ENCODE measurements at regions not wholly inside any gene's neighbourhood (a gene's known extent, or its start where the extent isn't known, plus 50 kb on each side); places are given as distances from the start of the nearest gene placed in this dataset.

DNA sequence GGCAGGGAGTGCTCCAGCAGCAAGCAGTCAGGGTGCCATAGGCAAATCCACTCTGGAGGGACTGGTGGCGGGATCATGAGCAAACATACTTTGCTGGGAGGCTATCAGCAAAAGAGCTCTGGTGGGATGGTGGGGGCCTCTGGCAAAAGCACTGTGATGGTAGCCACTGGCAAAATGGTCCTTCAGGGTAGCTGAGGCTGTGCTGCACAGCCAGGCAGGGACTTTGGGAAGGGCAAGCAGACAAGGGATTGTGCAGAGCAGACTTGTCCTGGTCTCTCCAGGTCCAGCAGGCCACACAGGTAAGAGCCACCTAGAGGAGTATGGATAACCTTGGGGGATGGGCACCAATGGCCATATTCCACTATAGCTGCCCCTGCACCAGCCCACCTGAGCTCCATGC lies 129.4 kb upstream of the OTOS start:
- intact Hi-C loops (cut with DNase I) = no loop called here
- no peak for ATAC-seq

DNA sequence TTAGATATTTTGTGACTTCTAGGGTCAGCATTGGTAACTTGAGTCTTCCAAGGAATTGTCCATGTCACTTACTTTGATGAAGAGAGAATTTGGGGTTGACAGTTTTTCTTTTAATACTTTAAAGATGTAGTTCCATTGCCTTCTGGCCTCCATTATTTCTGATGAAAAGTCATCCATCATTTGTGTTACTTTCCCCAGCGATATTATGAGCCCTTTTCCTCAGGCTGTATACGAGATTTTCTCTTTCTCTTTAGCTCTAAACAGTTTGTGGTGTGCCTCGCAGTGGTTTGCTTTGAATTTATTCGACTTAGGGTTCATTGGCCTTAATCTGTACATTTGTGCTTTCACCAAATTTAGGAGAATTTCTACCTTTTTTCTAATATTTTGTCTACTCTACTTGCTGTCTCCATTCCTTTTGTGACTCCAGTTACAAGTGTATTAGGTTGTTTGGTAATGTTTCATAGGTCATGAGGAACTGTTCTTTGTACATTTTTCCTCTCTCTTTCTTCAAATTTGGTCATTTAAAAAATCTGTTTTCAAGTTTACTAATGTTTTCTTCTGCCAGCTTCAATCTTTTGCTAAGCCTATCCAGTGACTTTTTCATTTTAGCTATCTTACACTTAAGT lies 131.4 kb upstream of the OTOS start:
- H3K9me3 ChIP-seq = peaks cover 7% of the 10 kb centered on the region
- ATAC-seq (no peak), DNase-seq (no peak)
- H3K36me3 ChIP-seq (ENCODE audit: insufficient read depth in 1 of 2, low read depth in 1 of 2) = no peaks in the 10 kb centered on the region
- intact Hi-C loops (cut with DNase I) = no loop called here
- TF ChIP-seq, protein P1, sequence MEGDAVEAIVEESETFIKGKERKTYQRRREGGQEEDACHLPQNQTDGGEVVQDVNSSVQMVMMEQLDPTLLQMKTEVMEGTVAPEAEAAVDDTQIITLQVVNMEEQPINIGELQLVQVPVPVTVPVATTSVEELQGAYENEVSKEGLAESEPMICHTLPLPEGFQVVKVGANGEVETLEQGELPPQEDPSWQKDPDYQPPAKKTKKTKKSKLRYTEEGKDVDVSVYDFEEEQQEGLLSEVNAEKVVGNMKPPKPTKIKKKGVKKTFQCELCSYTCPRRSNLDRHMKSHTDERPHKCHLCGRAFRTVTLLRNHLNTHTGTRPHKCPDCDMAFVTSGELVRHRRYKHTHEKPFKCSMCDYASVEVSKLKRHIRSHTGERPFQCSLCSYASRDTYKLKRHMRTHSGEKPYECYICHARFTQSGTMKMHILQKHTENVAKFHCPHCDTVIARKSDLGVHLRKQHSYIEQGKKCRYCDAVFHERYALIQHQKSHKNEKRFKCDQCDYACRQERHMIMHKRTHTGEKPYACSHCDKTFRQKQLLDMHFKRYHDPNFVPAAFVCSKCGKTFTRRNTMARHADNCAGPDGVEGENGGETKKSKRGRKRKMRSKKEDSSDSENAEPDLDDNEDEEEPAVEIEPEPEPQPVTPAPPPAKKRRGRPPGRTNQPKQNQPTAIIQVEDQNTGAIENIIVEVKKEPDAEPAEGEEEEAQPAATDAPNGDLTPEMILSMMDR (IDR thresholded peaks at IDR 0.05) = no peak
- H3K27me3 ChIP-seq (ENCODE audit: insufficient read depth in 3 of 3, low read length in 2 of 3) = no peaks in the 10 kb centered on the region
- H3K4me1 ChIP-seq = no peaks in the 10 kb centered on the region
- no peak overlapping the region for H3K4me3 ChIP-seq
- H3K27ac ChIP-seq = no peak overlapping the region
- WGBS, 3 donors = 77 to 80% (median 77%) methylated on average over 4 of the region's 4 CpGs

More for the DNA sequence above, 129.4 kb upstream of the OTOS start:
- TF ChIP-seq, protein P1 (IDR thresholded peaks at IDR 0.05) = no peak
- Histone ChIP-seq H3K9me3 (peaks cover 7% of the 10 kb centered on the region), H3K36me3 (ENCODE audit: insufficient read depth in 1 of 2, low read depth in 1 of 2) (no peaks in the 10 kb centered on the region), H3K4me1 (no peaks in the 10 kb centered on the region), H3K27ac (no peak overlapping the region), H3K27me3 (ENCODE audit: insufficient read depth in 3 of 3, low read length in 2 of 3) (no peaks in the 10 kb centered on the region), H3K4me3 (no peak overlapping the region)
- 92 to 100% (median 100%) methylated on average over 1 of the region's 1 CpG for WGBS, 3 donors
- DNase-seq = no peak

DNA sequence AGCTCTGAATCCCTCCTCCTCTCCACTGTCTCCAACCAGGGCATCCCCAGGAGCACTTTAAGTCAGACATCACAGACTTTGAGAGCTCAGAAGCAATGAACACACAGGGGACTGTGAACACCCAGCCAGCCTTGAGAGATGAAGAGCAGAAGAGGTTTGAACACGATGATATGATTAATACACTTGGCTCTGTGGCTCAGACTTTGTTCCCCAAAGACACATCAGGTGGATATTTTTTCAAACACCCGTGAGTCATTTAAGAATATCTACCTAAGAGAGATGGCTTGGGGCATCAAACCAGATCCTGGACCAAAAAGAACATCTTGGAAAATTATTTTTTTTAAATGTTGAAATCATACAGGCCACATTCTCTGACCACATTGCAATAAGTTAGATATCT lies 134.9 kb upstream of the OTOS start:
- DNase-seq (no peak), ATAC-seq (no peak)
- TF ChIP-seq, protein P1 (IDR thresholded peaks at IDR 0.05) = no peak
- Histone ChIP-seq H3K36me3 (ENCODE audit: insufficient read depth in 1 of 2, low read depth in 1 of 2) (no peaks in the 10 kb centered on the region), H3K27me3 (ENCODE audit: insufficient read depth in 3 of 3, low read length in 2 of 3) (no peaks in the 10 kb centered on the region), H3K4me3 (no peak overlapping the region), H3K9me3 (peaks cover 7% of the 10 kb centered on the region), H3K4me1 (peaks cover 10% of the 10 kb centered on the region), H3K27ac (no peak overlapping the region)
- WGBS, 3 donors = 52 to 66% (median 62%) methylated on average over 2 of the region's 2 CpGs
- intact Hi-C loops (cut with DNase I) = no loop called here

DNA sequence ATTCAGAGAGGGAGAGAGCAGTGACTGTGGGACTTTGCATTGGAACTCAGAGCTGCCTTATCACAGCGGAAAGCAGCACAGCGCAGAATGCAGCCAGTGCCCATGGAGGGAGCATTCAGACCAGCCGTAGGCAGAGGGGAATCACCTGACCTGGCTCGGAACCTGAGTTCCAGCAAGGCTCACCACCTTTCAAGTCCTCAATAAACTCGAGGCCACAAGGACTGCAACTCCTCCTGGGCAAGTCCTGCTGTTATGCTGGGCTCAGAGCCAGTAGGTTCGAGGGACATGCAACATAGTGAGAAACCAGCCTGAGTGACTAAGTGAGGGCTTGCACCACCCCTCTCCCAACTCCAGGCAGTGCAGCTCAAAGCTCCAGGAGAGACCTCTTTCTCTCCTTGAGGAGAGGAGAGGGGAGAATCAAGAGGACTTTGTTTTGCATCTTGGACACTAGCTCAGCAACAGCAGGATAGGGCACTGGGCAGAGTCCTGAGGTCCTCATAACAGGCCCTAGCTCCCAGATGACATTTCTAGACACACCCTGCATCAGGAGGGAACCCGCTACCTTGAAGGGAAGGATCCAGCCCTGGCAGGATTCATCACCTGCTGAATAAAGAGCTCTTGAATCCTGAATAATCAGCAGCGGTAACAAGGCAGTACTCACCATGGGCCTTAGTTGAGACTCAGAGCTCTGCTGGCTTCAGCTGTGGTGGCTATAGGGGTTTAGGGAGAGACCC lies 136.8 kb upstream of the OTOS start:
- WGBS, 3 donors = 71 to 72% (median 72%) methylated on average over 8 of the region's 8 CpGs
- DNase-seq = peak in 1 of 2 donors; percentile 41
- Histone ChIP-seq H3K4me1 (peaks cover 10% of the 10 kb centered on the region), H3K36me3 (ENCODE audit: insufficient read depth in 1 of 2, low read depth in 1 of 2) (no peaks in the 10 kb centered on the region), H3K4me3 (no peak overlapping the region), H3K9me3 (peaks cover under 1% of the 10 kb centered on the region), H3K27ac (no peak overlapping the region), H3K27me3 (ENCODE audit: insufficient read depth in 3 of 3, low read length in 2 of 3) (no peaks in the 10 kb centered on the region)
- intact Hi-C loops (cut with DNase I) = no loop called here
- peak; percentile 32 to 87 (median 62) for ATAC-seq
- TF ChIP-seq, protein P1 (IDR thresholded peaks at IDR 0.05) = no peak
